IPS-18c (cell line): ENCODE measurements at regions not wholly inside any gene's neighbourhood (a gene's known extent, or its start where the extent isn't known, plus 50 kb on each side); places are given as distances from the start of the nearest gene placed in this dataset.

Experiments
- H3K4me3 ChIP-seq: 2 replicates; pipeline ENCODE4 v1.7.0; 2013; ENCODE audit warnings: low read depth, mild to moderate bottlenecking, low read length, moderate library complexity; ENCODE audit not compliant: insufficient read depth
- H3K9me3 ChIP-seq: one replicate; pipeline ENCODE4 v1.6.1; 2013; ENCODE audit warnings: mild to moderate bottlenecking, low read length, moderate library complexity; ENCODE audit not compliant: control insufficient read depth, insufficient read depth

DNA sequence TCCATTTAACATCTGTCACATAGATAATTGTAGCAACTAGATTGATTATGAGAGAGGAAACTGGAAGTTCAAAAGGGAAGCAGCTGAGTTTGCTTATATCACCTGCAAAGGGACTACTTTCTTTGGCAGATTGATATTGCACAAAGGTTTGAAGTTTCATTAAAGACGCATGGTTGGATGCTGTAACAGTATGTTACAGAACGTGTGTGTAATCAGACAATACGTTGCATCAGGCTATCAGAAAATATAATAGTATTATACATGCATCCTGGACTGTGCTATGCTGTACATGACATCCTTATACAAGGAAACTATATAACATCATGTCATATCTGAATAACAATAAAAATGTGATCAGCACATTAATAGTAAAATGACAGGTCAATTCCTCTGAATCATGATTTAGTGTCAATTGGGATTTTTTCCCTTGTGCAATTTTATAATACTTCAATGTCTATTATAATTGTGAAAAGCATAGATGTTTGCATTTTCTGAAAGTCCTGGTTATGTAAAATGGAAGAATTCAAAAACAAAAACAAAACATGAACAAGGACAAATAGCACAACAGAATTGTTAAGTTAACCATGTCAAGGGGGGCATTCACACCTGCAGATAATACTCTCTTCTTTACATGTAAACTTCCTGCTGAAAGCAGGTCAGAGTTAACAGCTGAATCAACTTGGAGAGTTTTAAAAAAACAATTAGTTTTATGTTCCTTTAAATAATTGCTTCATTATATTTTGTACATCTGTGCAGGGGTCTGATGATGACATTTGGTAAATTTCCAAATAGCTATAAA is 283.2 kb upstream of the KCNH8 start:
- no peaks in the 10 kb centered on the region for H3K9me3 ChIP-seq
- H3K4me3 ChIP-seq = no peak overlapping the region

DNA sequence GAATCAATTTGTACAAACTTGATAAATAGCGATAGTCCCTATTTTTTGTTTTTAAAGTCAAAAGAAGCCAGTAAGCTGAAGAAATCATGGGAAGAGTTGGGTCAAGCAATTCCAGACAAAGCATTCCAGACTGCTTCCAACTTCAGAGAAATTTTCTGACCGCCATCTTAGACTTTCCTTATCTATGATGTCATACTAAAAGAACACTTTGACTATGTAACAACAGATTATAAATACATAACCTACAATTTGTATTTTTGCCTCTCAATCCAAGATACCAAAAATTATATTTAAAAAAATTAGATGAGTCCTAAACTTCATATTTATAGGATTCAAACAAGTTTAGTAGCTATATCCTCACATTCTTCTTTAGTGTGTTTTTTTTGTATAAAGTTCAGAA is 286.2 kb upstream of the KCNH8 start:
- Histone ChIP-seq H3K9me3 (no peaks in the 10 kb centered on the region), H3K4me3 (no peak overlapping the region)

GRCh38 chr3:18861137-18861536 is 287.2 kb upstream of the KCNH8 start:
- no peaks in the 10 kb centered on the region for H3K9me3 ChIP-seq
- H3K4me3 ChIP-seq = no peak overlapping the region

GRCh38 chr3:18853269-18853668 is 295.0 kb upstream of the KCNH8 start:
- no peak overlapping the region for H3K4me3 ChIP-seq
- H3K9me3 ChIP-seq = no peaks in the 10 kb centered on the region

GRCh38 chr3:18847583-18848197 is 300.6 kb upstream of the KCNH8 start:
- Histone ChIP-seq H3K4me3 (no peak overlapping the region), H3K9me3 (no peaks in the 10 kb centered on the region)

- Histone ChIP-seq H3K4me3 (no peak overlapping the region), H3K9me3 (no peaks in the 10 kb centered on the region)
These were observed 304.3 kb upstream of the KCNH8 start for GRCh38 chr3:18843983-18844382.

DNA sequence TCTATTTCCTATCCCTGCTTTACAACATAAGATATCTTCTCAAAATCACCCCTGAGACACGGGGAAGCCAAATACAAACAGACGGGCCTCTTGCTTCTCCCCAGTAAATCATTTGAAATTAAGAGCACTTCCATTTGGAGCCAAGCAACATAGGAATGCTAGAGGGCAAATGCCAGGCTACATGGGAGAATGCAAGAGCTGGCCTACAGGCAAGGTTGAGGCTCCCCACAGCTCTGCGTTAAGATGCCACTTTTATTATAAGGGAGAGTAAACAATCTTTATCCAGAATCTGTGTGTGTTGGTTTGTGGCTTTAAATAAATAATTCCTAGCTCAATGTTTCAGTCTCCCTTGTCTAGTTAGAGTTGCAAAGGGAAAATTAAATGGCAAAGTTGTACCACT is 305.1 kb upstream of the KCNH8 start:
- Histone ChIP-seq H3K4me3 (no peak overlapping the region), H3K9me3 (no peaks in the 10 kb centered on the region)

DNA sequence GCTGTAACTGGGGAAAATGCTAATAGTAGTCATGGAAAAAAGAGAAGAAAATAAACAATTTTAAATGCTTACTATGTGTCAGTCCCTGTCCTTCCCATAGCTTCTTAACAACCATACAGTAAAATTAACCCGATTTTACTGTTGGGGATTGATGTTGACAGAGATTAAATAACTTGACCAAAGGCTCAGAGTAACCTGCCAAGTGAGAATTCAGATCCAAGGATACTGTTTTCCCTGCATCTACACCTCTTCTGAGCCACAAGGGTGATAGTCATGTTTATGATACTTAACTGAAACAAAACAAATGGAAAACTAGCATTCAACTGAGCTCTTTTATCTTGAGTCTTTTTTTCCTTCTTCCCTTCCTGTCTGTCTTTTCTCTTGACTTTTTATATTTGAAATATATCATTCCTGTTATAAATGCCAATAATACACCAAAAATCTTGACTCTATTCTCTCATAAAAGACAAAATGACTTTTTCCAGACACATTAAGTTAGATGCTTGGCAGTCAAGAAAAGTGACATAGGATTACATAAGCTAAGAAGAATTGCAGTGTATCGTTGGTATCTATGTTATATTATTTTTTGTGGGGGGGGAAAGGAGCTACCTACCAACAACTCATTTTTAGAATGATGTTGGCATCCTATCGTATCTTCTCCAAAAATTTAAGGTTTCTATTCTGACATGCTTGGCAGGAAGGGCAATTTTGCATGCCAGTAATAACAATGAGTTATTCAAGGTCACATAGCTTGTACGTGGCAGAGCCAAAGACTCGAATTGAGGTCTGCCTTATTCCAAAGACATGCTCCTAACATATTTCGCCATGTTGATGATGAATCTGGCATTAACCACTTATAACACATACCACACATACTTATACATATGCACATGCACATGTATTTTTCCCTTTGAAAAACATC is 306.6 kb upstream of the KCNH8 start:
- H3K4me3 ChIP-seq = no peak overlapping the region
- H3K9me3 ChIP-seq = no peaks in the 10 kb centered on the region

DNA sequence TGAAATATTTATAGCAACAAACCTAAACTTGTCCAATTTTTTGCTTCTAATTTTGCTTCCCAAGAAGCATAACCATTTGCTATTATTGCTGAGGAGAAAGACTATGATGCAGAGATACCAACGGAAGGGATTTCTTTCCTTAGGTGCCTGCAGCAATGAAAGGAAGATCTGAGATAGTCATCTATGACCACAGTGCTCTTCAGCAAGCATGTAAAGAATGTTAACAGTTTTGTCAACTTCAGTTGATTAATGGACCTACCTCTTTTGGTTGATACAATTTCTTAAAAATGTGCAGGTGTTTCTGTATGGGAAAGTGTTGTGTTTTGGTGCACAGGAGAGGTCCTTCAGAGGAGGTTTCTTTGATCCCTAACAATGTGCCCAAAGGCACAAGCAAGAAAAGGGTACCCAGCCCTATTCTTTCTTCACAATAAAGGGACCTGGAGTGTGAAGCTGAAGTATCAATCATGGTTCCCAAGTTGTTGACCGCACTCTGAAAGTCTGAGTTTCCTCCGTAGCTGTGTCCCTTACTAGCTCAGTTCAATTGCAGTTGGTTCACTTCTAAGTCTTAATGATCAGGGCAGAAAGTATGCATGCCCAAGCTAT is 307.7 kb upstream of the KCNH8 start:
- H3K4me3 ChIP-seq = no peak overlapping the region

DNA sequence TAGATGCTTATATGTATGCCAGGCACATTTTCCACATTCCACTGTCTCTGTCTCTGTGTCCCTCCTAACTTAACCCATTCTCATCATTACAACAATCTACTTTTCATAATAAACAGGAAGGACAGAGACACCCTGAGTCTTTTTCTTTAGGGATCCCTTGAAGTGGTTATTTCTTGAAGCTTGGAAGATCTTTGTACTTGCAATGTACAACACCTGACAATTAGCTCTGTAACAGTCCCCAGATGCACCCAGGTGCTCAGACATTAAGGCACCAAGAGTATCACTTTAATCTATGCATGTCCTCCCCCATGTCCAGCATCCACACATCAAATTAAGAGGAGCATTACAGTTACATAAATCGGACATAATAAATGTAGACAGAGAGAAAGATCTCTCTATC is 309.6 kb upstream of the KCNH8 start:
- Histone ChIP-seq H3K4me3 (no peak overlapping the region), H3K9me3 (no peaks in the 10 kb centered on the region)

More for the DNA sequence above, 307.7 kb upstream of the KCNH8 start:
- no peaks in the 10 kb centered on the region for H3K9me3 ChIP-seq

DNA sequence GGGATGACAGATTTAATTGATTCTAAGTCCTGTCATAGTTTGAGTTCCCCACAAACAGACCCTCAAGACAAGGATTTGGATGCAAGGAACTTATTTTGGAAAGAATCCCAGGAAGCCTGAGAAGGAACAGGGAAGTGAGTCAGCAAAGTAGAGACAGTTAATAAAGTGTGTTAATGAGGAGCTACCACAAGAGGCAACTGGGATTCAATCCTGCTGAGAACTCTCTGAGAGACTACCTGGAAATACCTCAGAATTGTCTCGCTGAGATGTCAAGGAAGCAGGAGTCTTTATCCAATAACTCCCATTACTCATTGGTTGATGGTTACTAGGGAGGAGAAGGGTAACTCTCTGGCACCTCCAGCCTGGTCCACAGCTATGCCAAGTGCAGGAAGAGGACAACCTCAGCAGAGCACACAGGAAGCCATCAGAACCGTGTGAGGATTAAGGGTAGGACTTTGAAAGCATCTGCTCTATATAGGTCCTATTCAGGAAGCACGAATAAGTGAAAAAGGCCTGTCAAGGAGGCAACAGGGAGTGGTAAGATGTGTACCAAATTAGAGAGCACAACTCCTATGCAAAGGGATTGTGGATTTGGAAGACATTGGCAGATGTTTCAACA is 311.1 kb upstream of the KCNH8 start:
- Histone ChIP-seq H3K4me3 (no peak overlapping the region), H3K9me3 (no peaks in the 10 kb centered on the region)

DNA sequence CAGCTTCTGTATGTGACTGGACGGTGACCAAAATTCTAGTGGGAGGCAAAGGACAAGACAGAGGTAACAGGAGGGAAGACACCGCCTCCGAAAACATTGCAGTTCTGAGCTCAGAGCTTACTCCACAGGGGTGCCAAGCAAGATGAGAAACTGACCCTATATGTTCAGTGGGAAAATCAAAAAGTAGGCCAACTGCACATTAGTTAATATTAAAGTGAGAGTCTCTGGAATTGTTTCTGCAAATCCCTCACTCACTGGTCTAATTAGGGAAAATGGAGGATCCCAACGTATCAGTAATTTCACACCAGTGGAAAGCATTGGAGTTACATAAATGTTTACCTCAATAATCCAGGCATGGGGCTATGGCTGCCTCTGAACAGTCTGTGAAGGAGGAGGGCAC is 313.3 kb upstream of the KCNH8 start:
- Histone ChIP-seq H3K4me3 (no peak overlapping the region), H3K9me3 (no peaks in the 10 kb centered on the region)

DNA sequence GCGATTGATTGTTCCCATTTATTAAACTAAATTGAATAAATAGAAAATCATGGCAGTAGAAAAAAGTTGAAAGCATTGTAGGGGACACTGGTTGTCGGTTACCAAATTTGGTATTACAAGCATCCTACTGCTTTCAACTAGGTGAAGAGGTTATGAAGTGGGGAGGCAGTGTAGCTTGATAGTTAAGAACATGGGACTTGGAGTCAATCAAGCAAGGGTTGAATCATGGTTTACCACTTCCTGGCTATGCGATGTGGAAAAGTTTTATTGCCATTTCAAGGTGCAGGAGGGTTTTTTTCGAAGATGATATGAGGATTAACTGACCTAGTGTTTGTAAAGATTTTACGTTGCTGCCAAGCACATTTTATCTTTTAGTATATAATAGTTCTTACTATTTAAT is 318.2 kb upstream of the KCNH8 start:
- H3K4me3 ChIP-seq = no peak overlapping the region

DNA sequence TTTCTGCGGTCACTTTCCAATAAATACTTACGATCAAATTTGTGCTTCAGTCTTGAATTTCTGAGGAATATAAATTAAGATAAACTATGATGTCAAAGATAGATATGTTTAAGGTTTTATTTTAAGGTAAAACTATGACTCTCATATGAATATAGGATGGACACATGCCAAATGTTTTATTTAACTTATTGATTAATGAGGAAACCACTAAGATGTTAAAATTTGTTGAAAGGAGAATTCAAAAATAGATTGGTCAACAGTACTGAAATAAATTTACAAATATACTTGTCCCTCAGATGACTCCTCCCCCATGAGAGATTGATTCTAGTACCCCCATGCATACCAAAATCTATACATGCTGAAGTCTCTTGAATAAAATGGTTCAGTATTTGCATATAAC is 319.7 kb upstream of the KCNH8 start:
- no peak overlapping the region for H3K4me3 ChIP-seq
- H3K9me3 ChIP-seq = no peaks in the 10 kb centered on the region

More for the DNA sequence above, 318.2 kb upstream of the KCNH8 start:
- no peaks in the 10 kb centered on the region for H3K9me3 ChIP-seq

GRCh38 chr3:18827664-18828063 is 320.6 kb upstream of the KCNH8 start:
- Histone ChIP-seq H3K9me3 (no peaks in the 10 kb centered on the region), H3K4me3 (no peak overlapping the region)

GRCh38 chr3:18825665-18826064 is 322.6 kb upstream of the KCNH8 start:
- no peak overlapping the region for H3K4me3 ChIP-seq
- H3K9me3 ChIP-seq = no peaks in the 10 kb centered on the region

DNA sequence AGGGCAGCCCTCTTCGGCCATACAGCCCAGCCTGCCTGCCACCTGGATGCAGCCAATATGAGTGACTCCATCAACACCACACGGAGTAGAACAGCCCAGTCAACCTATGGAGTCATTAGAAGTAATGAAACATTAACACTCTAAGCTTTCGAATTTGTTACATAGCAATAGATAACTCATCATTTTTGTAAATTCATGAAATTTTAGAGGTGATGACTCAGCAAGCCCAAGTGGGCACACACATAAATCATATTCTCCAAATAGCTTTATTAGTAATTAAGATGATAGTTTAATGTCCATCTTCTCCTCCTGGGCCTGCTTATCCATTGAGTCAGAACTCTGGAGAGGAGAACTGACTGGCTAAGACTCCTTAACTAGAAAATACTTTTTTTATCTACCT is 335.0 kb upstream of the KCNH8 start:
- no peaks in the 10 kb centered on the region for H3K9me3 ChIP-seq
- H3K4me3 ChIP-seq = no peak overlapping the region
